ENCODE measurements at regions not wholly inside any gene's neighbourhood (a gene's known extent, or its start where the extent isn't known, plus 50 kb on each side); places are given as distances from the start of the nearest gene placed in this dataset.

DNA sequence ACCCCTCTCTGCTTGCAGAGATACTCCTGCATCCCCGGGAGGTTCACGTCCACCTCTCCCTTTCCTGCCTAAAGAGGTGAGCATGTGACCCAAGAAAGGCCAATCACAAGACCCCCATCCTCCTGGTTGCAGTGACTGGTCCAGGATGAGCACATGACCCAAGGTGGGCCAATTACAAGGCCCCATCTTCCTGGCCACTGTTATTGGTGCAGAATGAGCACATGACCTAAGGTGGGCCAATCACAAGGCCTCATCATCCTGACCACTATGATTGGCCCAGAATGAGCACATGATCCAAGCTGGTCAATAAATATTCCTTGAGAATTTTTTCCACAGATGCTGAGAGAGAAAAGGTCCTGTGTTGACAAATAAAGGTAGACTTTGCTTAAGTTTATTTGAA is 350.7 kb downstream of the EFNB2 start:
- Histone ChIP-seq H3K27me3 (ENCODE audit: control insufficient read depth, insufficient read depth, low read length) (no peaks in the 10 kb centered on the region), H3K27ac (ENCODE audit: low read length) (no peak overlapping the region), H3K36me3 (ENCODE audit: control insufficient read depth, insufficient read depth, low read length) (no peaks in the 10 kb centered on the region), H3K4me1 (ENCODE audit: control insufficient read depth, insufficient read depth, low read length) (no peaks in the 10 kb centered on the region), H3K4me3 (ENCODE audit: low read length) (no peak overlapping the region), H3K9me3 (ENCODE audit: control insufficient read depth, insufficient read depth, low read length) (no peaks in the 10 kb centered on the region)
- no peak for DNase-seq (ENCODE audit: low read depth, low spot score)
- WGBS (ENCODE audit: insufficient coverage, insufficient read length) = no CpG with 5 or more reads among the region's 2 CpGs

DNA sequence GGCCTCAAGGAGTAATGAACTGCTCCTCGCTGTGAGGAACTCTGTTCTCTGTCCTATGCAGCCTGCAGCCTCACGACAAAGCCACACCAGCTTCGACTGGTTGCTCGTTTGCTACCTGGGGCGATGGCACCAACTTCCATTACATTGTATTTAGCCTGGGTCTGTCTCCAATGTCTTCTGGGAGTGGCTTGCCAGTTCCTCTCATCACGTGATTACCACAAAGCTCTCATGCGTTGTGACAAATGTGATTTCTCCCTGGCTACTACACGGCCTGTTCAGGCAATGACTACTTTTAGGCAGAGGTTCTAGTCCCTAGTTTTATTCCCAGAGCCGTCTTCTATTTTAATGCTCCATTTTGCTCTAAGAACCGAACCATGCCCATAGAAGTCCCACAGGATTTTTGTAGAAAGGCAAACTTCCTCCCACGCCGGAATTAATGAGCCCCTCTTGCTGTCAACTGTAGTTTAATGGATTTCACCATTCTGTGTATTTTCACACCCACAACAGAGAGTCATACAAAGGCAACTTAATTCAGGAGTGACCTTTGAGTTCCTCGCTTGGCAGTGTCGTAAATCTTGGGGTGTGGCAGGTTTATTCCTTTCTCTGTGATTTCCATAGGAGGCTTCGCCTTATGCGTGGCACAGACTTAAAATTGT is 351.9 kb downstream of the EFNB2 start:
- H3K36me3 ChIP-seq (ENCODE audit: control insufficient read depth, insufficient read depth, low read length) = no peaks in the 10 kb centered on the region
- H3K9me3 ChIP-seq (ENCODE audit: control insufficient read depth, insufficient read depth, low read length) = no peaks in the 10 kb centered on the region
- H3K4me3 ChIP-seq (ENCODE audit: low read length) = no peak overlapping the region
- H3K27ac ChIP-seq (ENCODE audit: low read length) = no peak overlapping the region
- no peak for DNase-seq (ENCODE audit: low read depth, low spot score)
- WGBS (ENCODE audit: insufficient coverage, insufficient read length) = no CpG with 5 or more reads among the region's 16 CpGs
- H3K27me3 ChIP-seq (ENCODE audit: control insufficient read depth, insufficient read depth, low read length) = no peaks in the 10 kb centered on the region
- no peaks in the 10 kb centered on the region for H3K4me1 ChIP-seq (ENCODE audit: control insufficient read depth, insufficient read depth, low read length)

DNA sequence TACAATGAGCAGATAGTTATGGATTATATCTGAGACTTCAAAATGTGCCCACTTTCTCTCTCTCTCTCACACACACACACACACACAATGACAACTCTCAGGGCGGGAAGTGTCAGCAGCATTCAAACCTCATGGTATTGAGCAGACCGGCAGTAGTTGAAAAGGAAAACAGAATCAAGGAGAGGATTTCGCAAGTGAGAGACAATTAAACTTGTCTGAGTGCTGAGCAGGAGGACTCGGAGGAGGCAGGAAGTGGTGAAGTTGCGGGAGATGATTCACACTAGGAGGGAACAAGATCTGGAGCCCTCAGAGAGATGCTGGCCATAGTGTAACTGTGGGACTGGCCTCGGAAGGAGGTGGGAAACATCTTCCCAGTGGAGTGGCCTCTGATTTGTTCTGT is 353.1 kb downstream of the EFNB2 start:
- Histone ChIP-seq H3K27ac (ENCODE audit: low read length) (no peak overlapping the region), H3K4me1 (ENCODE audit: control insufficient read depth, insufficient read depth, low read length) (no peaks in the 10 kb centered on the region), H3K9me3 (ENCODE audit: control insufficient read depth, insufficient read depth, low read length) (no peaks in the 10 kb centered on the region), H3K36me3 (ENCODE audit: control insufficient read depth, insufficient read depth, low read length) (no peaks in the 10 kb centered on the region), H3K4me3 (ENCODE audit: low read length) (no peak overlapping the region), H3K27me3 (ENCODE audit: control insufficient read depth, insufficient read depth, low read length) (no peaks in the 10 kb centered on the region)
- WGBS (ENCODE audit: insufficient coverage, insufficient read length) = no CpG with 5 or more reads among the region's 6 CpGs
- no peak for DNase-seq (ENCODE audit: low read depth, low spot score)

DNA sequence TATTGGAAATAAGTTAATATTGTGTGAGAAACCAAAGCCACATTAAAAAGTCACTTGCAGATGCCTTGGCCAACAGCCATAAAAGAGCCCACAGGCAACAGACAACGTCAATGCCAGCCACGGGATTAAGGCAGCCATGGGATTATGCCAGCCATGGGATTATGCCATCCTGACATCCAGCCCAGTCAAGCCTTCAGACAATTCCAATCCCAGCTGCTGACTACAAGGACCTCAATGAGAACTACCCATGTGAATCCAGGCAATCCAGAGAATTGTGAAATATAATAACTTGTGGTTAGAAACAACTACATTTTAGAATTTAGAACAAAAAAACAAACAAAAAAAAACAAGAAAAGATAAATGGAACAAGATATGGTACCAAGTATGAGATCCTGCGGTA is 356.6 kb downstream of the EFNB2 start:
- DNase-seq (ENCODE audit: low read depth, low spot score) = no peak
- H3K36me3 ChIP-seq (ENCODE audit: control insufficient read depth, insufficient read depth, low read length) = no peaks in the 10 kb centered on the region
- no peak overlapping the region for H3K4me3 ChIP-seq (ENCODE audit: low read length)
- no peaks in the 10 kb centered on the region for H3K9me3 ChIP-seq (ENCODE audit: control insufficient read depth, insufficient read depth, low read length)
- no peaks in the 10 kb centered on the region for H3K27me3 ChIP-seq (ENCODE audit: control insufficient read depth, insufficient read depth, low read length)
- H3K27ac ChIP-seq (ENCODE audit: low read length) = no peak overlapping the region
- no peaks in the 10 kb centered on the region for H3K4me1 ChIP-seq (ENCODE audit: control insufficient read depth, insufficient read depth, low read length)
- WGBS (ENCODE audit: insufficient coverage, insufficient read length) = no CpG with 5 or more reads among the region's 3 CpGs

DNA sequence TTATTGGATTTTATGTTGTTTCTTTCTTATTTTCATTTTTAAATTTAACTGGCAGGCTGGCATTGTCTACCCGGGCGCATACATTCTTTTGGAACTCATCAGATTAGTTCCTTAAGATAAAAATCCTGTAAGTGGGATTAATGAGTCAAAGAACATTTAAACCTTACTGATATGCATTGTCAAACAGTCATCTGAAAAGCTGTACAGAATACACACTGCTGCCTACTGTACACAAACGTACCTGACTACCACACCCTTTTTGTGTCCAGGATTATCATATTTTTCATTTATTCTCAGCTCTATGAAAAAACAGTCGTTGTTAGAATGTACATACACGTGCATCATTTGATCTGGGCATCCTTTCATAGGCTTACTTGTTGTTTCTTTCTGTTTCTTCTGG is 358.3 kb downstream of the EFNB2 start:
- no peak overlapping the region for H3K27ac ChIP-seq (ENCODE audit: low read length)
- H3K4me3 ChIP-seq (ENCODE audit: low read length) = no peak overlapping the region
- H3K9me3 ChIP-seq (ENCODE audit: control insufficient read depth, insufficient read depth, low read length) = no peaks in the 10 kb centered on the region
- no peaks in the 10 kb centered on the region for H3K36me3 ChIP-seq (ENCODE audit: control insufficient read depth, insufficient read depth, low read length)
- H3K27me3 ChIP-seq (ENCODE audit: control insufficient read depth, insufficient read depth, low read length) = no peaks in the 10 kb centered on the region
- DNase-seq (ENCODE audit: low read depth, low spot score) = no peak
- no CpG with 5 or more reads among the region's 5 CpGs for WGBS (ENCODE audit: insufficient coverage, insufficient read length)
- H3K4me1 ChIP-seq (ENCODE audit: control insufficient read depth, insufficient read depth, low read length) = no peaks in the 10 kb centered on the region

DNA sequence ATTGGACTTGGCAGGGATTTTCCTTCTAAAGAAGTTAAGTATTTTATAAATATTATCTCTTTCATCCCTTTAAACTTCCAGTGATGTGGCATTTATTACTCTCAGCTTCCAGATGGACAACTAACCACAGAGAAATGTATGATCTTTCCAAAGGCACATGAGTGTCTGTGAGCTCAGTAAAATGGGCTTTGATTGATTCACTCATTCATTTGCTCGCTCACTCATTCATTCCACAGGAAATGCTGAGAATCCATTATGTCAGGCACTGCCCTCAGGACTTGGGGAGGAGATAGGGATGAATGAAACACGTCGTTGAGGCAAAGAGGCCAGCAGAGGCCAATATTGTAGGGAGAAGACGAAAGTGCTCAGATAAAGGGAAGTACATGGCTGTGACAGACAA is 359.3 kb downstream of the EFNB2 start:
- H3K27ac ChIP-seq (ENCODE audit: low read length) = no peak overlapping the region
- WGBS (ENCODE audit: insufficient coverage, insufficient read length) = no CpG with 5 or more reads among the region's 4 CpGs

DNA sequence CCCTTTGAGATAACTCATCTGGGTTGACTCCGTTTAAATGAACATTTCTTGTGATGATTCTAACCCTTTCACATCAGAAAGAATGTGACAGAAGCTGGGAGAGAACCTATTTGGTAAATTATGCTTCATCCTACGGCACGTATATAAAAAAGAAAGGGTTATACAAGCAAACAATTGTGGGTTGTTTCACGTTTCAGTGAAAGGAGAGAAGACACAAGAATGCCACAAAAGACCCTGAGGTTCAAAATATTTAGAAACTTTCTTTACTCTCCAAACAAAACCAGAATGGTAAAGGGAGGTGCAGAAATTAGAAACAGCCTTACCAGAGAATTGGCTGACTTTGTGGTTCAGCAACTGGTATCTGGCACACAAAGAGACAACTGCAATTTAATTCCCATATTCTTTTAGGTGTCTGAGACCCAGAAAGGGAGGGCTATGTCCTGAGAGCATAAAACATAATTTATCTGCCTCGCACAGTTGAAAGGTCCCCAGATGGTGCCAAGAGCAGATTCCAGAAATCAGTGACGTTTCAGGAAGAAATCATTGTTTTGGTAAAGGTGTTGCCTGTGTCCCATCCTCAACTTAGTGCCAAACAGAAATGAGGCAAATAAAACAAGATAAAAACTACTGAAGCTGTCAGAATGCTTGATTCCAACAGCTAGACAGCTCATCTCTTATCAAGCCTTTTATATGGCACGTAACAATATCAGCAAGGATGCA is 361.4 kb downstream of the EFNB2 start:
- no peaks in the 10 kb centered on the region for H3K27me3 ChIP-seq (ENCODE audit: control insufficient read depth, insufficient read depth, low read length)
- no peak for DNase-seq (ENCODE audit: low read depth, low spot score)
- no peak overlapping the region for H3K27ac ChIP-seq (ENCODE audit: low read length)
- no peaks in the 10 kb centered on the region for H3K36me3 ChIP-seq (ENCODE audit: control insufficient read depth, insufficient read depth, low read length)
- no peaks in the 10 kb centered on the region for H3K4me1 ChIP-seq (ENCODE audit: control insufficient read depth, insufficient read depth, low read length)
- no peak overlapping the region for H3K4me3 ChIP-seq (ENCODE audit: low read length)
- no peaks in the 10 kb centered on the region for H3K9me3 ChIP-seq (ENCODE audit: control insufficient read depth, insufficient read depth, low read length)
- whole genome bisulfite sequencing (ENCODE audit: insufficient coverage, insufficient read length) = no CpG with 5 or more reads among the region's 7 CpGs

More for the DNA sequence above, 359.3 kb downstream of the EFNB2 start:
- Histone ChIP-seq H3K36me3 (ENCODE audit: control insufficient read depth, insufficient read depth, low read length) (no peaks in the 10 kb centered on the region), H3K4me1 (ENCODE audit: control insufficient read depth, insufficient read depth, low read length) (no peaks in the 10 kb centered on the region), H3K27me3 (ENCODE audit: control insufficient read depth, insufficient read depth, low read length) (no peaks in the 10 kb centered on the region), H3K9me3 (ENCODE audit: control insufficient read depth, insufficient read depth, low read length) (no peaks in the 10 kb centered on the region), H3K4me3 (ENCODE audit: low read length) (no peak overlapping the region)
- no peak for DNase-seq (ENCODE audit: low read depth, low spot score)

DNA sequence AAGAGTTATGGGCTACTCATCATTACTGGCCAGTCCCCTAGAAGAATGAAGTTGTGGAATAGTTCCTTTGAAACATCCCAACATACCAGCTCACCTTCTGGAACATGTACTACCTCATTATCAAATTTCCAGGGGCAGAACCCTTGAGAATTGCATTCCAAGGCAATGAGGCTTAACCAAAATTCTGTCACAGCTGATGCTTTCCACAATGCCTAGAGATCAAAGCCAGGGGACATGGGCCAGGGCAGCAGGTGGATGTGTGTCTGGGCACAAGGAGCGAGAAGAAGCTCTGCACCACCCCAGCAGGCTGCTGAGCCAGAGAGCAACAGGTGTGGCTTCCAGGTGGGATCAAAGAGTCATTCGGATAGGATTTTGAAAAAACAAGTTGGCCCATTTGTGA is 362.1 kb downstream of the EFNB2 start:
- no peak for DNase-seq (ENCODE audit: low read depth, low spot score)
- Histone ChIP-seq H3K36me3 (ENCODE audit: control insufficient read depth, insufficient read depth, low read length) (no peaks in the 10 kb centered on the region), H3K27me3 (ENCODE audit: control insufficient read depth, insufficient read depth, low read length) (no peaks in the 10 kb centered on the region), H3K9me3 (ENCODE audit: control insufficient read depth, insufficient read depth, low read length) (no peaks in the 10 kb centered on the region), H3K4me1 (ENCODE audit: control insufficient read depth, insufficient read depth, low read length) (no peaks in the 10 kb centered on the region), H3K27ac (ENCODE audit: low read length) (no peak overlapping the region), H3K4me3 (ENCODE audit: low read length) (no peak overlapping the region)
- no CpG with 5 or more reads among the region's 2 CpGs for WGBS (ENCODE audit: insufficient coverage, insufficient read length)

DNA sequence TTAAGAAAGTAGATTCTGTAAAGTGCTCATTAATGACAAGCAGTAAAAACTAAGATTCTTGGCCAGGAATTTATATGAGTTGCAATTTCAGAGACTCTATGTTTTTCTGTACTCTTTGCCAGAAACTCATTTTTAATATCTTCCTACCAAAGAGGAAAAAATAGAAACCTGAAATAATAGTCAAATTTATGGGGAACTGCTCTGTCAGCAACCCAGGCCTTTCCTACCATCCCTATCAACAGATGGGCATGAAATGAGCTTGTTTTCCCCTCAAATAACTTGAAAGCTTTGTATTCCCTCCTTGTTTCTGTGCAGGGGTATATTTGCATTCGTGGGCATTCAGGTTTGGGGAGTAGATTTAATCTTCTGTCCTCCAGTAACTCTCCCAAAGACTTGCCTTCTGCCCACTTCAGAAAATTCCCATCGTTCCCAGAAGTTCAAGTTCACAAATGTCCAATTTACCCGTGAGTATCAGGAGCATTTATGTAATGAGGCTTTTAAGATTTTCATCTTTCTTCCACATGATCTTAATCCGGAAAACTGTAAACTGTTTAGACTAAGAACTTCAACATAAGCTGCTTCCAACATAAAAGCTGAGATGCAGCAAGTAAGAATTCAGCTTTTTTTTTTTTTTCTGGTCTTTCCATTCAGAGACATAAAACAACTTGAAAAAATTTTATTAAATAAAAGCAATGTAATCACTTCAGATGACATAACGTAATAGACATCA is 363.1 kb downstream of the EFNB2 start:
- Histone ChIP-seq H3K4me1 (ENCODE audit: control insufficient read depth, insufficient read depth, low read length) (no peaks in the 10 kb centered on the region), H3K4me3 (ENCODE audit: low read length) (no peak overlapping the region), H3K36me3 (ENCODE audit: control insufficient read depth, insufficient read depth, low read length) (no peaks in the 10 kb centered on the region), H3K9me3 (ENCODE audit: control insufficient read depth, insufficient read depth, low read length) (no peaks in the 10 kb centered on the region), H3K27ac (ENCODE audit: low read length) (no peak overlapping the region), H3K27me3 (ENCODE audit: control insufficient read depth, insufficient read depth, low read length) (no peaks in the 10 kb centered on the region)
- no peak for DNase-seq (ENCODE audit: low read depth, low spot score)
- no CpG with 5 or more reads among the region's 5 CpGs for WGBS (ENCODE audit: insufficient coverage, insufficient read length)

DNA sequence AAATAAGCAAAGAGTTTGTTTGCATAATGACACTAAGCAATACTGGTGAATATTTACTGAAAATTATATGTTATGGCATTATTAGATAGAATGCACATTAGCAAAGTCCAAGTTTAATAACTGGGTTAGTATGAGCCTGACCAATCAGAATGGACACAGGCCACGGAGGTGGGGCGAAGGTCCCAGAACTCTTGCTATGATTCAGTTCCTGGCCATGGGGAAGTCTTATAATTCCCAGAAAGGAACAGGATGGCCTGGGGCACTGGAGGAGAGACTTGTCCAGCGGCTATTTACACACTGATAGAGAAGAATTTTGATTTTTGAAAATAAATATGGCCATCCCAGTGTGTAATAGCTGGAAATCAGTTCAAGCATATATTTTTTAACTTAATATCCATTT is 372.0 kb downstream of the EFNB2 start:
- no peaks in the 10 kb centered on the region for H3K4me1 ChIP-seq (ENCODE audit: control insufficient read depth, insufficient read depth, low read length)
- H3K9me3 ChIP-seq (ENCODE audit: control insufficient read depth, insufficient read depth, low read length) = no peaks in the 10 kb centered on the region
- H3K36me3 ChIP-seq (ENCODE audit: control insufficient read depth, insufficient read depth, low read length) = no peaks in the 10 kb centered on the region
- H3K27ac ChIP-seq (ENCODE audit: low read length) = no peak overlapping the region
- no peaks in the 10 kb centered on the region for H3K27me3 ChIP-seq (ENCODE audit: control insufficient read depth, insufficient read depth, low read length)
- no peak overlapping the region for H3K4me3 ChIP-seq (ENCODE audit: low read length)
- WGBS (ENCODE audit: insufficient coverage, insufficient read length) = no CpG with 5 or more reads among the region's 3 CpGs
- no peak for DNase-seq (ENCODE audit: low read depth, low spot score)

All from iPS DF 6.9 (cell line).